Kidney (tissue), 13 donors: ENCODE measurements at regions not wholly inside any gene's neighbourhood (a gene's known extent, or its start where the extent isn't known, plus 50 kb on each side); places are given as distances from the start of the nearest gene placed in this dataset.
A peak's percentile ranks its signal among the peaks of the same experiment; 100 is the strongest.

Experiments
- DNase-seq, 5 donors: peaks; one replicate each; pipeline ENCODE4 v3.0.0-alpha.2; 2013 to 2020
- FAIRE-seq: peaks from 2 replicates; lab custom pipeline; 2012; peaks lifted over from hg19 to GRCh38; lab: Jason Lieb, UNC
- H3K27ac ChIP-seq, 2 donors: one replicate each; pipeline ENCODE4 v1.7.0; 2013; ENCODE audit warnings: low read depth in 2 of 2, low read length in 2 of 2, inconsistent platforms in 1 of 2
- H3K27me3 ChIP-seq: one replicate; pipeline ENCODE4 v1.7.1; 2013; ENCODE audit warnings: low read length, inconsistent platforms; ENCODE audit not compliant: control insufficient read depth, insufficient read depth
- H3K36me3 ChIP-seq, 3 donors: one replicate each; pipeline versions ENCODE4 v1.7.0 to v1.7.1; 2013; ENCODE audit warnings: low read length in 3 of 3, control low read depth in 1 of 3, inconsistent platforms in 1 of 3; ENCODE audit not compliant: insufficient read depth in 3 of 3, control insufficient read depth in 2 of 3
- H3K4me1 ChIP-seq, 3 donors: one replicate each; pipeline versions ENCODE4 v1.7.0 to v1.7.1; 2013; ENCODE audit warnings: low read length in 3 of 3, inconsistent platforms in 1 of 3, low read depth in 1 of 3; ENCODE audit not compliant: control insufficient read depth in 2 of 3, insufficient read depth in 2 of 3
- H3K4me3 ChIP-seq, 3 donors: one replicate each; pipeline versions ENCODE4 v1.7.0 to v1.8.1; 2013; ENCODE audit warnings: low read length in 3 of 3, control low read depth in 1 of 3, inconsistent platforms in 1 of 3
- H3K9ac ChIP-seq, 3 donors: one replicate each; pipeline versions ENCODE4 v1.7.0 to v1.7.1; 2013; ENCODE audit warnings: low read length in 3 of 3, control low read depth in 1 of 3, inconsistent platforms in 1 of 3
- H3K9me3 ChIP-seq, 3 donors: one replicate each; pipeline versions ENCODE4 v1.7.0 to v1.7.1; 2013; ENCODE audit warnings: low read length in 3 of 3, control low read depth in 1 of 3, inconsistent platforms in 1 of 3; ENCODE audit not compliant: control insufficient read depth in 2 of 3, insufficient read depth in 1 of 3
- intact Hi-C: fragments of 100-400 bp; cut with DNase I; formaldehyde crosslinking; loops from one replicate; pipeline ENCODE4 v1.11.1; 2022
- TF ChIP-seq, protein P1 (sequence below): IDR thresholded peaks from 3 replicates; pipeline ENCODE4 v1.5.1; 2012; ENCODE audit warnings: mild to moderate bottlenecking, moderate library complexity, borderline replicate concordance; ENCODE audit not compliant: insufficient read depth; ENCODE audit errors: extremely low read depth
- donor health status: control.
- donor health status: control.
- donor health status: control.
- donor health status: control.
- donor health status: control.
- donor health status: DM: yes; HTN: yes; CAD: no.
- donor health status: Normal renal cell carcinoma (clear cell type).

DNA sequence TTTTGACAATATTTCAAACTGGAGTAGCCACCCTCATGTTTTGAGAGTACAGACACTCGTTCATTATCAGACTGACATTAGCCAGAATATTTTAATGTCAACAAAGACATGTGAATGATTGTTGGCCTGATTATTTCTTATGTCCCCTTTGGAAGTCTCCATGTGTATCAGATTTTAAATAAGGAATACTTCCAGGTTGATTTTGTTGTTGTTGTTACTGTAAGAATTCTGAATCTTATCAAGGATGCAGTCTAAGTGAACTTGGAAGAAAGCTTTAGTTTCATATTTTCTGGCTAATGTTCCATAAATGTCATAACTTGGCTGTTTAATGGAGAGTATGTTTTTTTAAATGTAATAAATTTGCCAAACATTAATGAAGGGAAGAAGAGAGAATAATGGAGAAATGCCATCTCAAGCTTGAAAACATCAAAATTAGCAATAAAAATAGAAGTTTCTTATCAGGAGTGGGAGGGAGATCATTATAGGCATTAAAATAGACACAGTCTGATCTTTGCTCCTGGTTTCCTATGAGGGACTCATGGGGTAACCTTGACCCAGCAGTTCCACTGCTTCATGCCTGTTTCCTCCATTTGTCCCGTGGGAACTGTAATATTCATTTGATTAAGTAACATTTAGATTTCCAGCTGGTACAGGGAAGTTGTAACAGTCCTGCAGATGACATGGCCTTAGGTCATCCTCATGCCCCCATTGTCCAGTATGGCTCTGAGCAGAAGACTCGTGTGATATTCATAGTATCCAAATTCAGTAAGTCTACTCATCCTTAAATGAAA is 122.4 kb upstream of the KIAA1217 start:
- Histone ChIP-seq H3K4me1 (peaks cover 0 to 6% (median 0%) of the 10 kb centered on the region in 3 donors), H3K9ac (no peak overlapping the region), H3K27ac (no peak overlapping the region), H3K4me3 (no peak overlapping the region), H3K9me3 (no peaks in the 10 kb centered on the region), H3K27me3 (no peaks in the 10 kb centered on the region), H3K36me3 (no peaks in the 10 kb centered on the region)
- intact Hi-C loops: no loop called here
- no peak for FAIRE-seq
- TF ChIP-seq, protein P1, sequence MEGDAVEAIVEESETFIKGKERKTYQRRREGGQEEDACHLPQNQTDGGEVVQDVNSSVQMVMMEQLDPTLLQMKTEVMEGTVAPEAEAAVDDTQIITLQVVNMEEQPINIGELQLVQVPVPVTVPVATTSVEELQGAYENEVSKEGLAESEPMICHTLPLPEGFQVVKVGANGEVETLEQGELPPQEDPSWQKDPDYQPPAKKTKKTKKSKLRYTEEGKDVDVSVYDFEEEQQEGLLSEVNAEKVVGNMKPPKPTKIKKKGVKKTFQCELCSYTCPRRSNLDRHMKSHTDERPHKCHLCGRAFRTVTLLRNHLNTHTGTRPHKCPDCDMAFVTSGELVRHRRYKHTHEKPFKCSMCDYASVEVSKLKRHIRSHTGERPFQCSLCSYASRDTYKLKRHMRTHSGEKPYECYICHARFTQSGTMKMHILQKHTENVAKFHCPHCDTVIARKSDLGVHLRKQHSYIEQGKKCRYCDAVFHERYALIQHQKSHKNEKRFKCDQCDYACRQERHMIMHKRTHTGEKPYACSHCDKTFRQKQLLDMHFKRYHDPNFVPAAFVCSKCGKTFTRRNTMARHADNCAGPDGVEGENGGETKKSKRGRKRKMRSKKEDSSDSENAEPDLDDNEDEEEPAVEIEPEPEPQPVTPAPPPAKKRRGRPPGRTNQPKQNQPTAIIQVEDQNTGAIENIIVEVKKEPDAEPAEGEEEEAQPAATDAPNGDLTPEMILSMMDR: no peak
- DNase-seq: peak in 3 of 5 donors; percentile 20 to 86 (median 63)

DNA sequence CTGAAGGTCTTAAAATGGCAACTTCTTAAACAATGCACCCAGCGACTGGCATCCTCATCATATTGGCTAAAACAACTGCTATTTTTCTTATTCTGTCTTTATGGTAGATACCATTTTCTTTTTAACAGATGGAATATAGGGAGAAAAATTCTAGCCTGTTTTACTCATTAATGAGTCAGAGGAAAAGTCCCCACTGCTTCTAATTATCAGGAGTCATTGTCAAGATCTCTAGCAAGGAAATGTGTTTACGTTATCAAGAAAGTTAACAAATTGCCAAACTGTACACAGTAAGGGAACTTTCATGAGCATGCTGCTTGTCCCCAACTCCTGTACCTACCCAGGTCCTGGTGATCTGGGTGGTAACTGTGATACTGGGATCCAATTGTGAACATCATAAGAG is 117.7 kb upstream of the KIAA1217 start:
- H3K27me3 ChIP-seq: no peaks in the 10 kb centered on the region
- no peaks in the 10 kb centered on the region for H3K9me3 ChIP-seq
- no peak overlapping the region for H3K9ac ChIP-seq
- H3K4me3 ChIP-seq: no peak overlapping the region
- DNase-seq (no peak), FAIRE-seq (no peak)
- H3K36me3 ChIP-seq: no peaks in the 10 kb centered on the region
- peaks cover 0 to 6% (median 0%) of the 10 kb centered on the region in 3 donors for H3K4me1 ChIP-seq
- TF ChIP-seq, protein P1: no peak
- no peak overlapping the region for H3K27ac ChIP-seq
- intact Hi-C loops: no loop called here

DNA sequence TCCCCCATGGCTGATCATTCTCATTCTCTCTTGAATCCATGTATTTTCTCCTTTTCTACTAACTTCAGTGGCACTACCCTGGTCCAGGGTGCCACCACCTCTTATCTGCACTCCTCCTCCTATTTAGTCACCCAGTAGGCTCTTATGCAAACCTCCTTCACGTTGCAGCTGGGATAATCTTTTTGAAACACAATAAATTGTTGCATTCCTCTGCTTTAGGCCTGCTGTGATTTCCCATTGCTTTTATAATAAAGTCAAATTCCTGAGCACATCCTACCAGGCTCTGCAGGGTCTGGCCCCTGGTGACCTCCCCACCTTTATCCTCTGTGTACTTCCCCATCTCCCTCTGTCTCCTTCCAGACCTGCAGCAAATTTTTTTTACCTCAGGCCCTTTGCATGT is 112.7 kb upstream of the KIAA1217 start:
- FAIRE-seq: no peak
- Histone ChIP-seq H3K27ac (no peak overlapping the region), H3K27me3 (no peaks in the 10 kb centered on the region), H3K4me1 (peaks cover 0 to 9% (median 3%) of the 10 kb centered on the region in 3 donors), H3K4me3 (no peak overlapping the region), H3K9ac (no peak overlapping the region), H3K36me3 (no peaks in the 10 kb centered on the region), H3K9me3 (no peaks in the 10 kb centered on the region)
- TF ChIP-seq, protein P1: no peak
- intact Hi-C loops: no loop called here
- no peak for DNase-seq
